ENCODE measurements at regions not wholly inside any gene's neighbourhood (a gene's known extent, or its start where the extent isn't known, plus 50 kb on each side); places are given as distances from the start of the nearest gene placed in this dataset.

DNA sequence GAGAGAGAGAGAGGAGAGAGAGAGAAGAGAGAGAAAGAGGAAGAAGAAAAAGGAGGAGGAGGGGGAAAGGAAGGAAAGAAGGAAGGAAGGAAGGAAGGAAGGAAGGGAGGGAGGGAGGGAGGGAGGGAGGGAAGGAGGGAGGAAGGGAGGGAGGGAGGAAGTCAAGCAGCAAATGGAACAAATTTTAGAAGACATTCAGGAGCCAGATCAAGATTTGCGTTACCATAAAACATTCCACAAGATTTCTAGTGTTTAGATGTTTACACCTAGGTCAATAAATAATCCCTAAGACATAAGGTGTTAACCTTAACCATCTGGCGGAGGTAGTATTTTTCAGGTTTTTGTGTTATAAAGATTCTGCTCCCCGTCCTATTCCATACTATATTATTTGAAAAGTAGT lies 1320.1 kb upstream of the PRMT6 start:
- TF ChIP-seq CTCF (IDR thresholded peaks at IDR 0.05 in 2 of 3, conservative IDR thresholded peaks at IDR 0.05 in 1 of 3; ENCODE audit: control insufficient read depth in 2 of 3, extremely low read depth in 1 of 3, insufficient read depth in 1 of 3, low read depth in 3 of 3, low read length in 3 of 3) (no peak), RFX5 (IDR thresholded peaks at IDR 0.05; ENCODE audit: low read depth, low read length) (no peak)

Measured in GM12878 (cell line).